Coronary artery (tissue), 2 donors: ENCODE measurements at regions not wholly inside any gene's neighbourhood (a gene's known extent, or its start where the extent isn't known, plus 50 kb on each side); places are given as distances from the start of the nearest gene placed in this dataset.

Experiments
- DNase-seq: peaks from one replicate; pipeline ENCODE4 v3.0.0-alpha.2; 2017; ENCODE audit warnings: low spot score
- H3K27ac ChIP-seq, 2 donors: fragments of 200-600 bp; sonication (generic); one replicate each; pipeline ENCODE4 v1.5.1; 2016 to 2019
- H3K4me3 ChIP-seq: fragments of 200-600 bp; sonication (generic); 2 replicates; pipeline ENCODE4 v1.5.1; 2016; ENCODE audit warnings: mild to moderate bottlenecking, moderate library complexity
- TF ChIP-seq, protein P1 (sequence below): fragments of 200-600 bp; sonication (generic); IDR thresholded peaks from one replicate; pipeline ENCODE4 v1.5.1; 2019; ENCODE audit warnings: antibody characterized with exemption

DNA sequence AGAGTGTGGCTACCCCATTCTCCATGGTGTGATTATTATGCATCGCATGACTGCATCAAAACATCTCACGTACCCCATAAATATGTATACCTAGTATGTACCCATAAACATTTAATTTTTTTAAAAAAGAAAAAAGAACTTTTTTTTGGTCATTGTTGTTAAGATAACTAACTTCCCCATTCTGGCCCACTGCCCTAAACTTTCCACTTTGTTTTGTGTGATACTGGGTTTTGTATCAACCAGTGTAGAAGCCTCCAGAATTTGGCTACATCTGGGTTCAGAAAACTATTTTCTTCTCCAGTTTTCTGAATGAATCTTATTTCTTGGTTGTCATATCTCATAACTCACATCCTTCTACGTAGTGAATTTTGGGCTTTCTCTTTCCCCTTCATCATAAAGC lies 62.3 kb upstream of the NABP1 start:
- no peak for DNase-seq
- H3K4me3 ChIP-seq, result no peak overlapping the region
- TF ChIP-seq, protein P1, sequence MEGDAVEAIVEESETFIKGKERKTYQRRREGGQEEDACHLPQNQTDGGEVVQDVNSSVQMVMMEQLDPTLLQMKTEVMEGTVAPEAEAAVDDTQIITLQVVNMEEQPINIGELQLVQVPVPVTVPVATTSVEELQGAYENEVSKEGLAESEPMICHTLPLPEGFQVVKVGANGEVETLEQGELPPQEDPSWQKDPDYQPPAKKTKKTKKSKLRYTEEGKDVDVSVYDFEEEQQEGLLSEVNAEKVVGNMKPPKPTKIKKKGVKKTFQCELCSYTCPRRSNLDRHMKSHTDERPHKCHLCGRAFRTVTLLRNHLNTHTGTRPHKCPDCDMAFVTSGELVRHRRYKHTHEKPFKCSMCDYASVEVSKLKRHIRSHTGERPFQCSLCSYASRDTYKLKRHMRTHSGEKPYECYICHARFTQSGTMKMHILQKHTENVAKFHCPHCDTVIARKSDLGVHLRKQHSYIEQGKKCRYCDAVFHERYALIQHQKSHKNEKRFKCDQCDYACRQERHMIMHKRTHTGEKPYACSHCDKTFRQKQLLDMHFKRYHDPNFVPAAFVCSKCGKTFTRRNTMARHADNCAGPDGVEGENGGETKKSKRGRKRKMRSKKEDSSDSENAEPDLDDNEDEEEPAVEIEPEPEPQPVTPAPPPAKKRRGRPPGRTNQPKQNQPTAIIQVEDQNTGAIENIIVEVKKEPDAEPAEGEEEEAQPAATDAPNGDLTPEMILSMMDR, result no peak
- H3K27ac ChIP-seq, result no peak overlapping the region

DNA sequence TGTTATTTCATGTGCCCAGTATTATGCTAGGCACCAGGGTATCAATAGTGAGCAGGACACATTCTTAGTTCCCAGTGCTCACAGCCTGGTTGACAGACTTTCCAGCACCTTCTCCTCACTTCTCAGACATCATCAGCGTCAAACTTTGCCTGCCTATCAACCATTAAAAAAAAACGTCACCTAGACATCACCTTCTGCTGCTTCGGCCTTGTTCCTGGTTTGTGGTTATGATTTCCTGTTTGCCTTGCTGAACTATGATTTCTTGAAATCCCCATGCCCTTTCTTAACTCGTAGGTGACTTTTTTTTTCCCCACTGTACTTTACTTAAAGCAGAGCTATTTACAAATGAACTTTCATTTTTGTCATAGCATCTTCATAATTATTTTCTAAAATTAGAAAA lies 60.4 kb upstream of the NABP1 start:
- no peak overlapping the region for H3K27ac ChIP-seq
- no peak overlapping the region for H3K4me3 ChIP-seq
- TF ChIP-seq, protein P1, result no peak
- DNase-seq, result no peak

DNA sequence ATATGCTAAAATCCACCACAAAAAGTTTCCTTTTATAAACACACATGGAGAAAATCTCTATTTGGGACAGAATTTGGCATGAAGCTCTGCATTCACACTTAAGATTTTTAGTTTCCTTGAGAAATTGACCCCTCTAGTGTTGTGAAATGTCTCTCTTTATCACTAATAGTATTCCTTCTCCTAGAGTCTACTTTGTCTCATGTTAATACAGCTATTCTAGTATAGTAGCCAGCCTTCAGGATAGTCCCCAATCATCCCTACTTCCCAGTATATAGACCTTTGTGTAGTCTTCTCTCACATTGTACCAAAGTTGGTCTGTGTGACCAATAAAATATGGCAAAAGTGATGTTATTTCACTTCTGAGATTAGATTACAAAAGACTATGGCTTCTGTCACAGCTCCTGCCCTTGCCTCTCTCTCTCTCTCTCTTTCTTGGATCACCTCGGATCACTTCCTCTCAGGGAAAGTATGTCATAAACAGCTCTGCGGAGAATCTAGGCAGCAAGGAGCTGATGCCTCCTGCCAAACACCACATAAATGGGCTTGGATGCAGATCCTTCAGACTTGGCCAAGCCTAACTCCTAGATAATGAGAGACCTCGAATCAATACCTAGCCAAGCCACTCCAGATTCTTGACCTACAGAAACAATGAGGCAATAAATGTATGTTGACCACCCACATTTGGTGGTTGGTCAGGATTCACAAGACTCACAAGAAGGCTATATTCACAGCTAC lies 59.7 kb upstream of the NABP1 start:
- Histone ChIP-seq H3K4me3 (no peak overlapping the region), H3K27ac (peak overlapping the region in 1 of 2 donors; percentile 3)
- DNase-seq, result no peak
- TF ChIP-seq, protein P1, result no peak

DNA sequence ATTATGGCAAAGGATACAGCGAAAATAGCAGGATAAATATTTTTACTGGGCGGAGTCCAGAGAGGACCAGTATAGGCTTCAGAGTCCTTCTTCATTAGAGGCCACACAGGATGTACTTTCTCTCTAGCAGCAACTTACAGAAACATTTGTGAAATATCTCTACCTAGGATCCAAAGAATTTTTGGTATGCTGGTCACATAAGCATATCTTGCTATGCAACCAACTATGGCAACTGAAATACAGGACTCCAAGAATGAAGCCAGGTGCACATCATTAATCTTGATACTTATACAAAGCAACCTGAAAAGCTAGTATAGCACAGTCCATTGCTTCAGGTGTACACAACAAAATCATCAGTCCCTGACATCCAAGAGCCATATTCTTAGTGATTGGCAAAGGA lies 59.1 kb upstream of the NABP1 start:
- Histone ChIP-seq H3K4me3 (no peak overlapping the region), H3K27ac (peak overlapping the region in 1 of 2 donors; percentile 3)
- TF ChIP-seq, protein P1, result no peak
- no peak for DNase-seq

DNA sequence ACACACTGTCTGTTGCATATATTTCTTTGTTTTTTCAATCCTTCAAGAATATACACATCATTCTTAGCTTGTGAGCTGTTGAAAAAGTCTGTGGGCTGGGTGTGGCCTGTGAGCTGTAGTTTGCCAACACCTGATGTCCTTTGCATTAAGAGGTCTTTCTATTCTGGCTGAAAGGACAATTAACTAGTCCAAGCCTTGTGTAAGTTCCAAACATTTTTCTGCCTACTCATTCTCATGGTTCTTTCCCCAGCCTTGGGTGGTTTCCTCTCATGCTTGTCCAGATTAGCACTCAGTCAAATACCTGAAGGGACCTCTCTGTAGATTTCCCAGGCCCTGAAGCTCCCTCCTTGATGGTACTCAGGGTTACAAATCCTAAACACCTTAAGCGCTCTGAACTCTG lies 57.8 kb upstream of the NABP1 start:
- DNase-seq, result no peak
- no peak overlapping the region for H3K27ac ChIP-seq
- H3K4me3 ChIP-seq, result no peak overlapping the region
- TF ChIP-seq, protein P1, result no peak

DNA sequence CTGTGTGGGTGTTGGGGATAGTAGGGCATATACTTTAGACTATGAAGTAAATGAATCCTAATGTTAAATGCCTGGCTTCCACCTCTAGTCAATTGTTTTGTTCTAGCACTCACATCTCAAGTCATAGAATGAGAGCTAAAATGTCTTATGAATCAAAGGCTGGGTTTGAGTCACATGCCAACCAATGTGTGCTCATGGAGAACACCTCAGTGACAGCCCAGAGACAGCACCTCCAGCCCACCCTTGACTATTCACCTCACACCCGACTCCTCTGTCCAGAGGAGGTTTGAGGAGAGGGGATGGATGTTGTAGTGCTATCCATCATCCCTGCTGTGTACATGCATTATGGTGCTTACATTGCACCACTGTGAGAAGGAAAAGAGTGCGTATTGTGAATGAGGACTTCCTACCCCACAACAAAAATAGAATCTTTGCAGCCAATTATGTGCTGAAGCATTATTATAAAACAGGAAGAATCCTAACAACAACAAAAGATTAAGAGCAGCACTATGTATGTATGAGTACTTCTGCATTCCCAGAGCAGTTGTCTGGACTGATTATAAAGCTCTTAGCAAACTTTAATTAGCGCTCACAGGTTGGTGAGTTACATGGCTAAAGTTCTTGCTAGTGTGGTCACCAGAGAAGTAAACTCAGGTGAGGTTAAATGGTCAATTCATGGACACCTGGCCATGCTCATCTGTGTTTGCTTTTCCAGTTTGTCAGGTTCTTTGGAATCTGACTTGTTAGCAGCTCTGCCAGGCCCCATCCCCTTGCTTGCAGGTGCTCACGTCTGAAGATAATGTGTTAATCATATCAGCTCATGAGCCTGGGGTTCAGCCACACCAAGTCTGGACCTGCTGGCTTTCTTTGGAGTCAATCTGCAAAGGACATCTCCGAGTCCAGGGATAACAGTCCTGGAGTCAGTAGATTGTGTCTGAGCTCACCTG lies 55.3 kb upstream of the NABP1 start:
- DNase-seq, result no peak
- TF ChIP-seq, protein P1, result no peak
- H3K4me3 ChIP-seq, result no peak overlapping the region
- no peak overlapping the region for H3K27ac ChIP-seq
